ENCODE measurements at regions not wholly inside any gene's neighbourhood (a gene's known extent, or its start where the extent isn't known, plus 50 kb on each side); places are given as distances from the start of the nearest gene placed in this dataset.

- Histone ChIP-seq H4K20me1 (ENCODE audit: insufficient read depth, low read length) (no peaks in the 10 kb centered on the region), H2AFZ (ENCODE audit: low read length) (no peak overlapping the region), H3K27me3 (ENCODE audit: insufficient read depth, low read length) (no peaks in the 10 kb centered on the region), H3K36me3 (ENCODE audit: insufficient read depth, low read length) (no peaks in the 10 kb centered on the region), H3K4me1 (ENCODE audit: insufficient read depth, low read length) (no peaks in the 10 kb centered on the region), H3K4me3 (ENCODE audit: insufficient read depth, low read length) (no peak overlapping the region), H3K27ac (ENCODE audit: low read depth, low read length) (no peak overlapping the region), H3K4me2 (ENCODE audit: insufficient read depth, low read length) (no peak overlapping the region), H3K9me3 (ENCODE audit: low read depth, low read length) (no peaks in the 10 kb centered on the region), H3K79me2 (ENCODE audit: insufficient read depth, low read length) (no peaks in the 10 kb centered on the region)
- DNase-seq (ENCODE audit: insufficient read length, low spot score, missing footprints) = no peak
- no peak for TF ChIP-seq CTCF (IDR thresholded peaks at IDR 0.05; ENCODE audit: extremely low read depth, low read depth, low read length)
Measured at GRCh38 chr2:220835583-220835982, 736.5 kb downstream of the EPHA4 start.

GRCh38 chr2:220837226-220837625 is 734.9 kb downstream of the EPHA4 start:
- Histone ChIP-seq H3K27ac (ENCODE audit: low read depth, low read length) (no peak overlapping the region), H3K36me3 (ENCODE audit: insufficient read depth, low read length) (no peaks in the 10 kb centered on the region), H2AFZ (ENCODE audit: low read length) (no peak overlapping the region), H3K27me3 (ENCODE audit: insufficient read depth, low read length) (no peaks in the 10 kb centered on the region), H3K9me3 (ENCODE audit: low read depth, low read length) (no peaks in the 10 kb centered on the region), H3K4me3 (ENCODE audit: insufficient read depth, low read length) (no peak overlapping the region), H3K4me2 (ENCODE audit: insufficient read depth, low read length) (no peak overlapping the region), H3K4me1 (ENCODE audit: insufficient read depth, low read length) (no peaks in the 10 kb centered on the region), H3K79me2 (ENCODE audit: insufficient read depth, low read length) (no peaks in the 10 kb centered on the region), H4K20me1 (ENCODE audit: insufficient read depth, low read length) (no peaks in the 10 kb centered on the region)
- DNase-seq (ENCODE audit: insufficient read length, low spot score, missing footprints) = no peak
- no peak for TF ChIP-seq CTCF (IDR thresholded peaks at IDR 0.05; ENCODE audit: extremely low read depth, low read depth, low read length)

- Histone ChIP-seq H3K27ac (ENCODE audit: low read depth, low read length) (no peak overlapping the region), H3K79me2 (ENCODE audit: insufficient read depth, low read length) (no peaks in the 10 kb centered on the region), H3K4me3 (ENCODE audit: insufficient read depth, low read length) (no peak overlapping the region), H3K27me3 (ENCODE audit: insufficient read depth, low read length) (no peaks in the 10 kb centered on the region), H3K4me2 (ENCODE audit: insufficient read depth, low read length) (no peak overlapping the region), H4K20me1 (ENCODE audit: insufficient read depth, low read length) (no peaks in the 10 kb centered on the region), H3K4me1 (ENCODE audit: insufficient read depth, low read length) (no peaks in the 10 kb centered on the region), H3K36me3 (ENCODE audit: insufficient read depth, low read length) (no peaks in the 10 kb centered on the region), H3K9me3 (ENCODE audit: low read depth, low read length) (no peaks in the 10 kb centered on the region), H2AFZ (ENCODE audit: low read length) (no peak overlapping the region)
- no peak for TF ChIP-seq CTCF (IDR thresholded peaks at IDR 0.05; ENCODE audit: extremely low read depth, low read depth, low read length)
- no peak for DNase-seq (ENCODE audit: insufficient read length, low spot score, missing footprints)
Measured at GRCh38 chr2:220842901-220843665, 729.0 kb downstream of the EPHA4 start.

- no peak for TF ChIP-seq CTCF (IDR thresholded peaks at IDR 0.05; ENCODE audit: extremely low read depth, low read depth, low read length)
- Histone ChIP-seq H3K9me3 (ENCODE audit: low read depth, low read length) (no peaks in the 10 kb centered on the region), H3K79me2 (ENCODE audit: insufficient read depth, low read length) (no peaks in the 10 kb centered on the region), H2AFZ (ENCODE audit: low read length) (no peak overlapping the region), H3K27me3 (ENCODE audit: insufficient read depth, low read length) (no peaks in the 10 kb centered on the region), H3K36me3 (ENCODE audit: insufficient read depth, low read length) (no peaks in the 10 kb centered on the region), H3K4me3 (ENCODE audit: insufficient read depth, low read length) (no peak overlapping the region), H3K4me1 (ENCODE audit: insufficient read depth, low read length) (no peaks in the 10 kb centered on the region), H3K27ac (ENCODE audit: low read depth, low read length) (no peak overlapping the region), H4K20me1 (ENCODE audit: insufficient read depth, low read length) (no peaks in the 10 kb centered on the region), H3K4me2 (ENCODE audit: insufficient read depth, low read length) (no peak overlapping the region)
- DNase-seq (ENCODE audit: insufficient read length, low spot score, missing footprints) = no peak
Measured at GRCh38 chr2:220845766-220846273, 726.3 kb downstream of the EPHA4 start.
